SJSA1 (cell line): ENCODE measurements at regions not wholly inside any gene's neighbourhood (a gene's known extent, or its start where the extent isn't known, plus 50 kb on each side); places are given as distances from the start of the nearest gene placed in this dataset.
"Not testable (repeated sequence)": the region's sequence is repeated elsewhere in the genome, so short reads cannot be mapped to it uniquely, and the experiment has no call there.

ENCODE experiments used
- DNase-seq, 2 experiments: peaks; one replicate each; pipeline ENCODE4 v3.0.0-alpha.2; 2015 to 2020; ENCODE audit warnings: low spot score in 2 of 2, low read depth in 1 of 2
- H3K27ac ChIP-seq: fragments of 250-450 bp; sonication (Bioruptor Pico); 2 replicates; pipeline ENCODE4 v1.5.1; 2020; ENCODE audit warnings: mild to moderate bottlenecking, moderate library complexity
- H3K27me3 ChIP-seq: fragments of 250-450 bp; sonication (Bioruptor Pico); replicated peaks from 2 replicates; pipeline ENCODE4 v1.5.1; 2020; ENCODE audit warnings: mild to moderate bottlenecking, moderate library complexity
- H3K36me3 ChIP-seq: fragments of 250-450 bp; sonication (Bioruptor Pico); 2 replicates; pipeline ENCODE4 v1.5.1; 2020; ENCODE audit warnings: mild to moderate bottlenecking
- H3K4me1 ChIP-seq: fragments of 250-450 bp; sonication (Bioruptor Pico); replicated peaks from 2 replicates; pipeline ENCODE4 v1.6.1; 2021; ENCODE audit warnings: mild to moderate bottlenecking
- H3K4me3 ChIP-seq: fragments of 250-450 bp; sonication (Bioruptor Pico); 2 replicates; pipeline ENCODE4 v1.5.1; 2020; ENCODE audit warnings: mild to moderate bottlenecking
- H3K9me3 ChIP-seq: fragments of 250-450 bp; sonication (Bioruptor Pico); replicated peaks from 2 replicates; pipeline ENCODE4 v1.5.1; 2020; ENCODE audit warnings: mild to moderate bottlenecking

- no peaks in the 10 kb centered on the region for H3K9me3 ChIP-seq
- no peaks in the 10 kb centered on the region for H3K36me3 ChIP-seq
- no peak overlapping the region for H3K4me3 ChIP-seq
- H3K27me3 ChIP-seq, result peaks cover 29% of the 10 kb centered on the region
- no peak for DNase-seq
- no peak overlapping the region for H3K27ac ChIP-seq
- no peaks in the 10 kb centered on the region for H3K4me1 ChIP-seq
Measured at GRCh38 chr12:4822572-4822971, 87.1 kb upstream of the KCNA1 start.

DNA sequence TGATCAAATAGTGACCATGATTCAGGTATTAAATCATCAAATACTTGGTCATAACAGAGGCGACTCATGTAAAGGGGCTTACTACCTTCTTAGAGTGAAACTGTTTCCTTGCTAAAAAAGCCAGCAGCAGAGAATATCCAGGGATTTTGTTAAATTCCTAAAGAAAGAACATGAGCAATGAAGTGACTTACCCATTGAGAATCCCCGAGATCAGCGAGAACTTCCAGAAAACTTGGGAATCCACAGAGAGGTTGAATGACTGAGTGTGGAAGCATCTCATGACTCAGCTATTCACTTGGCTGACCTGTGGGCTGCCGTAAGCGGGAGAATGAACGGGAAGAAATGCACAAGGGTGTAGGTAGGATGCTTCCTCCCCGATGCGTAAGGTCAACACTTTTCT, 85.3 kb upstream of the KCNA1 start:
- H3K27ac ChIP-seq, result no peak overlapping the region
- H3K27me3 ChIP-seq, result peaks cover 33% of the 10 kb centered on the region
- H3K4me1 ChIP-seq, result no peaks in the 10 kb centered on the region
- DNase-seq, result no peak
- no peaks in the 10 kb centered on the region for H3K36me3 ChIP-seq
- no peaks in the 10 kb centered on the region for H3K9me3 ChIP-seq
- no peak overlapping the region for H3K4me3 ChIP-seq

GRCh38 chr12:4825011-4825858, 84.5 kb upstream of the KCNA1 start:
- H3K4me3 ChIP-seq, result no peak overlapping the region
- H3K4me1 ChIP-seq, result no peaks in the 10 kb centered on the region
- no peaks in the 10 kb centered on the region for H3K9me3 ChIP-seq
- no peak overlapping the region for H3K27ac ChIP-seq
- peaks cover 33% of the 10 kb centered on the region for H3K27me3 ChIP-seq
- no peak for DNase-seq
- H3K36me3 ChIP-seq, result no peaks in the 10 kb centered on the region

- Histone ChIP-seq H3K9me3 (no peaks in the 10 kb centered on the region), H3K36me3 (no peaks in the 10 kb centered on the region), H3K4me3 (no peak overlapping the region), H3K27ac (no peak overlapping the region), H3K4me1 (no peaks in the 10 kb centered on the region), H3K27me3 (peaks cover 37% of the 10 kb centered on the region)
- no peak for DNase-seq
Measured at GRCh38 chr12:4826909-4827308, 82.8 kb upstream of the KCNA1 start.

DNA sequence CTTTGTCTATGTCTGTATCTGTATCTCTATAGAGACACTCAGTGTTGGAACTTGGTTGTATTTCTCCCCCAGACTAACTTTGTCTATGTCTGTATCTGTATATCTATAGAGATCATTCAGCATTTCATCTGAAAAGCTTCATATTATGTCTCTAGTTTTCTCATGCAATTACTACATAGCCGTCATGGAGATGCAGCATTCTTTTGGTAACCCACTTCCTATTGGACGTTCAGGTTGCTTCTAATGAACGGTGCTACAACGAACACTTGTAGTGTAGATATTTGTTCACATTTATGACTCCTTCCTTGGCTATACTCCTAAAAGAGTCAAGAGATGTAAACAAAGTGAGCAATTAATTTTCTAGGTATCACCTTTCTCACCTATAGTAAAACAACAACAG, 81.5 kb upstream of the KCNA1 start:
- no peaks in the 10 kb centered on the region for H3K4me1 ChIP-seq
- no peaks in the 10 kb centered on the region for H3K36me3 ChIP-seq
- H3K4me3 ChIP-seq, result no peak overlapping the region
- no peak overlapping the region for H3K27ac ChIP-seq
- 0 out of 2 replicates have a peak, but pooled peaks cover 2% of the 10 kb centered on the region for H3K9me3 ChIP-seq
- no peak for DNase-seq
- peaks cover 44% of the 10 kb centered on the region for H3K27me3 ChIP-seq

GRCh38 chr12:4829161-4829792, 80.4 kb upstream of the KCNA1 start:
- no peaks in the 10 kb centered on the region for H3K36me3 ChIP-seq

GRCh38 chr12:4829793-4830162, 79.9 kb upstream of the KCNA1 start:
- 0 out of 2 replicates have a peak, but pooled peaks cover 2% of the 10 kb centered on the region for H3K9me3 ChIP-seq
- H3K4me1 ChIP-seq, result no peaks in the 10 kb centered on the region
- peaks cover 38% of the 10 kb centered on the region for H3K27me3 ChIP-seq
- no peak overlapping the region for H3K27ac ChIP-seq
- H3K4me3 ChIP-seq, result no peak overlapping the region
- DNase-seq, result no peak
- no peaks in the 10 kb centered on the region for H3K36me3 ChIP-seq

More at GRCh38 chr12:4829161-4829792, 80.4 kb upstream of the KCNA1 start:
- Histone ChIP-seq H3K9me3 (0 out of 2 replicates have a peak, but pooled peaks cover 2% of the 10 kb centered on the region), H3K27ac (no peak overlapping the region), H3K27me3 (peaks cover 41% of the 10 kb centered on the region), H3K4me1 (no peaks in the 10 kb centered on the region), H3K4me3 (no peak overlapping the region)
- DNase-seq, result no peak

DNA sequence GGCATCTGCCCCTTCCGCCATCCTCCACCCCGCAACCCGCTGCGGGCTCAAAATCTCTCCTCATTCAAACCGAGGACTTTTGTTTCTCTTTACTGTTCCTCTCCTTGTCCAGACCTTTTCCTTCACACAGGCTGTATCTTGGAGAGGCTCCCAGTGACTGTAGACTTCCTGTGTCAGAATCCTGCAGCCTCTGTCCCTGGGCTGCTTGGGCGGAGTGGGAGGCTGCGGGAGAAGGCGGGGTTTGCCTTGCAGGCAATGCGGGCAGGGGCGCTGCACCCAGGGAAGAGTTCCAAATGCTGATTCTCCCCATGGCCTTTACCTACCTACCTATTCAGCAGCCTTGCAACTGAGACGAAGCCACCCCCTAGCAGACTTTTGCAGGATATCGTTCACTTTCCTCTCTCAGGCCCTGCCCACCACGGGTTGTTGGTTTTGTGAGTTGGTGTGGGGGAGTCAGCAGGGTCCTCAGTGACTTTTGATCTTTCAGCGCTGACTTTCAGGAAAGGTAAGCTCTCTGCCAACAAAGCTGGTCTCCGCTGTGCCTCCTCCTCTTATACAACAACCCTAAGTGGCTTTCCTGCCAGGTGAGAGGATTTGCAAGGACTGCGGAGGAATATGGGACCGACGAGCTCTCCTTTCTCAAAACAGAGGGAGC, 79.0 kb upstream of the KCNA1 start:
- Histone ChIP-seq H3K27ac (no peak overlapping the region), H3K27me3 (peaks cover 30% of the 10 kb centered on the region), H3K4me1 (no peaks in the 10 kb centered on the region), H3K36me3 (no peaks in the 10 kb centered on the region), H3K9me3 (0 out of 2 replicates have a peak, but pooled peaks cover 2% of the 10 kb centered on the region), H3K4me3 (no peak overlapping the region)
- no peak for DNase-seq

DNA sequence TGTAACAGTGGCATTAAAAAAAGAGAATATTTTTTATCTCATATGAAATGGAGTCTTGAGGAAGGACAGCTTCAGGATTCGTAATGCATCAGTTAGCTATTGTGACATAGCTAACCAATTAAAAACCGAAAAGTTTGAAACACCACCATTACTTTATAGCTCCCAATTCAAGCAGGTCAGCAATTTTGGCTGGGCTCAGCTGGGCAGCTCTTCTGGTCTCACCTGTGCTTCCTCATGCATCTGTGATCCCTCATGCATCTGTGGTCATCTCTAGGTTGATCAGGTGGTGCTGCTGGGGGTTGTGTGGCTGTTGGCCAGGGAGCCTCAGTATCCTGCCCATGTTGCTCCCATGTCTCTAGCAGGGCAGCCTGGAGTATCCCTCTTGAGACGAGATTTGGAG, 76.7 kb upstream of the KCNA1 start:
- no peak for DNase-seq
- no peak overlapping the region for H3K27ac ChIP-seq
- peaks cover 22% of the 10 kb centered on the region for H3K27me3 ChIP-seq
- no peaks in the 10 kb centered on the region for H3K4me1 ChIP-seq
- H3K36me3 ChIP-seq, result no peaks in the 10 kb centered on the region
- 0 out of 2 replicates have a peak, but pooled peaks cover 2% of the 10 kb centered on the region for H3K9me3 ChIP-seq
- H3K4me3 ChIP-seq, result no peak overlapping the region

- H3K27me3 ChIP-seq, result peaks cover 18% of the 10 kb centered on the region
- H3K36me3 ChIP-seq, result no peaks in the 10 kb centered on the region
- H3K4me3 ChIP-seq, result no peak overlapping the region
- no peak overlapping the region for H3K27ac ChIP-seq
- H3K4me1 ChIP-seq, result no peaks in the 10 kb centered on the region
- no peak for DNase-seq
- H3K9me3 ChIP-seq, result 0 out of 2 replicates have a peak, but pooled peaks cover 2% of the 10 kb centered on the region
Measured at GRCh38 chr12:4833524-4833923, 76.2 kb upstream of the KCNA1 start.

- H3K9me3 ChIP-seq, H3K36me3 ChIP-seq, H3K27me3 ChIP-seq, H3K4me1 ChIP-seq, H3K4me3 ChIP-seq, H3K27ac ChIP-seq, DNase-seq: not testable (repeated sequence)
Measured at GRCh38 chr12:4842401-4842800, 67.3 kb upstream of the KCNA1 start.

DNA sequence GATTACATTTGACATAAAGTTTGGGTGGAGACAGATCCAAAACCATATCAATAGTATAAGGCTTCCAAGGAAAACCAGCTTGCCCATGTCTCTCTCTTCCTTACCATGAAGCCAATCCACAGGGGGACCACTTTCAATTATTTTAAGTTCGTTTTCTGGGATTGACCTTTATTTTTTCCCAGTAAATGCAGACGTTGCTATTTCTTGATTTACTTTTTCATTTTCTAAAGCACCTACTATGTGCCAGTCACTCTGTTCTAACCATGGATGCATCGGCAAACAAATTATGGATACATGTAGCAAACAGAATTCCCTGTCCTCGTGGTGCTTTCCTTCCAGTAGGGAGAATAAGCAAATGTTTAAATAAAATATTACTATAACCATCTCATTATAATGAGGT, 65.8 kb upstream of the KCNA1 start:
- no peak overlapping the region for H3K27ac ChIP-seq
- H3K36me3 ChIP-seq, result no peaks in the 10 kb centered on the region
- no peak overlapping the region for H3K4me3 ChIP-seq
- no peaks in the 10 kb centered on the region for H3K9me3 ChIP-seq
- no peak for DNase-seq
- peaks cover 3% of the 10 kb centered on the region; the same call in 1 of the 2 replicates for H3K27me3 ChIP-seq
- no peaks in the 10 kb centered on the region for H3K4me1 ChIP-seq

- Histone ChIP-seq H3K36me3 (no peaks in the 10 kb centered on the region), H3K4me1 (no peaks in the 10 kb centered on the region), H3K9me3 (no peaks in the 10 kb centered on the region), H3K4me3 (no peak overlapping the region), H3K27ac (no peak overlapping the region), H3K27me3 (peaks cover 4% of the 10 kb centered on the region)
- DNase-seq, result no peak
Measured at GRCh38 chr12:4847713-4848112, 62.0 kb upstream of the KCNA1 start.

DNA sequence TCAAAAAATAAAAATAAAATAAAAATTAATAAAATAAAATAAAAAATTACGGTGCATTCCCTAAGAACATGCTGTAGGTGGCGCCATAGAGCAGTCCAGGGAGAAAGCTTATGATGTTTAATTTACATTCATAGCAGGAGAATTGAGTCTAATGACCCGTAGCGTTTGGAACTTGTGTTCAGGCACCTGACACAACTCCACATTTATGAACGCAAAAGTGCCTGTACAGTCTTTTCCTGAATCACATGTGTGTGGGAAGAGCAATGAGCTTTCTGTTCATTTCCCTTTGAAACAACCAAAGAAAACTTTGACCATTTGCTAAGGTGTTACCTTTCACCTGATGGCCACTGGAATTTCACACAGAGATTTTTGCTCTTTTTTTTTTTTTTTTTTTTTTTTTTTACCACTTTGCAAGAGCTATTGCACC, 60.6 kb upstream of the KCNA1 start:
- Histone ChIP-seq H3K27me3 (peaks cover 4% of the 10 kb centered on the region), H3K36me3 (no peaks in the 10 kb centered on the region), H3K9me3 (no peaks in the 10 kb centered on the region), H3K4me1 (no peaks in the 10 kb centered on the region), H3K4me3 (no peak overlapping the region), H3K27ac (no peak overlapping the region)
- DNase-seq, result no peak
